Naive thymus-derived CD4-positive, alpha-beta T cell (primary cell): ENCODE measurements at regions not wholly inside any gene's neighbourhood (a gene's known extent, or its start where the extent isn't known, plus 50 kb on each side); places are given as distances from the start of the nearest gene placed in this dataset.

Experiments
- ATAC-seq: fragments of 150-1000 bp; cut with Tn5 transposase; 2 replicates; pipeline ENCODE4 v1.10.0; 2021; ENCODE audit warnings: mild to moderate bottlenecking, moderate library complexity
- CTCF ChIA-PET: fragments of 350-600 bp; sonication (Branson Sonifier 250); formaldehyde crosslinking; loops from one replicate; lab custom pipeline; 2021; ENCODE audit warnings: antibody characterized with exemption; lab: Charles Lee
- POLR2A ChIA-PET: fragments of 350-600 bp; sonication (Branson Sonifier 250); formaldehyde crosslinking; loops from one replicate; lab custom pipeline; 2021; ENCODE audit warnings: antibody characterized with exemption, inconsistent platforms; lab: Charles Lee
- DNase-seq, 9 donors: peaks; one replicate each; pipeline versions ENCODE4 v3.0.0 to v3.0.0-alpha.2; 2020 to 2022; ENCODE audit warnings: mixed read lengths in 1 of 9
- H3K27ac ChIP-seq: one replicate; pipeline ENCODE4 v1.7.0; 2013; ENCODE audit warnings: mild to moderate bottlenecking, low read depth, low read length, moderate library complexity
- H3K27me3 ChIP-seq, 2 donors: one replicate each; pipeline ENCODE4 v1.7.0; 2013; ENCODE audit warnings: low read length in 2 of 2, mild to moderate bottlenecking in 2 of 2, moderate library complexity in 2 of 2; ENCODE audit not compliant: control insufficient read depth in 2 of 2, insufficient read depth in 2 of 2
- H3K36me3 ChIP-seq, 3 experiments: 1 replicate in 2 of 3; 2 replicates in 1 of 3; pipeline ENCODE4 v1.7.0; 2013; ENCODE audit warnings: low read length in 3 of 3, mild to moderate bottlenecking in 3 of 3, moderate library complexity in 1 of 3; ENCODE audit not compliant: insufficient read depth in 3 of 3, control insufficient read depth in 2 of 3
- H3K4me1 ChIP-seq, 2 donors: one replicate each; pipeline ENCODE4 v1.7.0; 2013; ENCODE audit warnings: low read length in 2 of 2, mild to moderate bottlenecking in 2 of 2, moderate library complexity in 1 of 2; ENCODE audit not compliant: control insufficient read depth in 2 of 2, insufficient read depth in 2 of 2
- H3K4me3 ChIP-seq: 2 replicates; pipeline ENCODE4 v1.7.0; 2013; ENCODE audit warnings: mild to moderate bottlenecking, low read length
- H3K9me3 ChIP-seq, 3 experiments: 1 replicate in 2 of 3; 2 replicates in 1 of 3; pipeline ENCODE4 v1.7.0; 2013; ENCODE audit warnings: low read length in 3 of 3; ENCODE audit not compliant: control insufficient read depth in 2 of 3
- H3K27ac Mint-ChIP-seq, 9 donors: one replicate each; pipeline ENCODE4 v1.8.0; 2020 to 2022; ENCODE audit warnings: mixed read lengths in 9 of 9, mild to moderate bottlenecking in 8 of 9, moderate library complexity in 5 of 9, inconsistent platforms in 2 of 9
- H3K27me3 Mint-ChIP-seq, 5 donors: one replicate each; pipeline ENCODE4 v1.8.0; 2021 to 2022; ENCODE audit warnings: mixed read lengths in 5 of 5, mild to moderate bottlenecking in 1 of 5
- H3K36me3 Mint-ChIP-seq, 5 donors: one replicate each; pipeline ENCODE4 v1.8.0; 2020 to 2022; ENCODE audit warnings: mixed read lengths in 5 of 5, mild to moderate bottlenecking in 3 of 5, inconsistent platforms in 1 of 5
- H3K4me1 Mint-ChIP-seq, 7 donors: one replicate each; pipeline ENCODE4 v1.8.0; 2020 to 2022; ENCODE audit warnings: mixed read lengths in 7 of 7, mild to moderate bottlenecking in 3 of 7, inconsistent platforms in 1 of 7
- H3K4me3 Mint-ChIP-seq, 10 donors: one replicate each; pipeline ENCODE4 v1.8.0; 2020 to 2022; ENCODE audit warnings: mild to moderate bottlenecking in 10 of 10, mixed read lengths in 10 of 10, moderate library complexity in 6 of 10, inconsistent platforms in 2 of 10
- H3K9me3 Mint-ChIP-seq, 11 donors: one replicate each; pipeline ENCODE4 v1.8.0; 2020 to 2022; ENCODE audit warnings: mixed read lengths in 11 of 11, mild to moderate bottlenecking in 4 of 11, inconsistent platforms in 1 of 11, moderate library complexity in 1 of 11
- intact Hi-C, 2 donors: fragments of 100-400 bp; cut with micrococcal nuclease; formaldehyde crosslinking; loops; one replicate each; pipeline ENCODE4 v1.15.1; 2023

- CTCF ChIA-PET, result no interaction called here
- Histone ChIP-seq H3K4me1 (no peaks in the 10 kb centered on the region), H3K27me3 (no peaks in the 10 kb centered on the region), H3K27ac (no peak overlapping the region), H3K9me3 (no peaks in the 10 kb centered on the region), H3K4me3 (no peak overlapping the region), H3K36me3 (no peaks in the 10 kb centered on the region)
- Mint-ChIP-seq H3K9me3 (no peaks in the 10 kb centered on the region), H3K36me3 (no peaks in the 10 kb centered on the region), H3K4me3 (no peak overlapping the region), H3K27me3 (peaks cover 5 to 18% (median 14%) of the 10 kb centered on the region in 5 donors), H3K4me1 (no peaks in the 10 kb centered on the region), H3K27ac (no peak overlapping the region)
- DNase-seq (no peak), ATAC-seq (no peak)
- POLR2A ChIA-PET, result no interaction called here
- intact Hi-C loops, result no loop called here
Measured at GRCh38 chr15:91790836-91791235, 62.7 kb upstream of the SLCO3A1 start.

- H3K4me3 ChIP-seq, result no peak overlapping the region
- ChIA-PET POLR2A (no interaction called here), CTCF (no interaction called here)
- no peaks in the 10 kb centered on the region for H3K4me1 ChIP-seq
- DNase-seq (no peak), ATAC-seq (no peak)
- no peaks in the 10 kb centered on the region for H3K27me3 ChIP-seq
- no peak overlapping the region for H3K27ac ChIP-seq
- no peak overlapping the region for H3K4me3 Mint-ChIP-seq
- H3K9me3 ChIP-seq, result no peaks in the 10 kb centered on the region
- no peaks in the 10 kb centered on the region for H3K36me3 ChIP-seq
- no peak overlapping the region for H3K27ac Mint-ChIP-seq
- intact Hi-C loops, result no loop called here
- peaks cover 0 to 19% (median 18%) of the 10 kb centered on the region in 5 donors for H3K27me3 Mint-ChIP-seq
- no peaks in the 10 kb centered on the region for H3K36me3 Mint-ChIP-seq
- H3K4me1 Mint-ChIP-seq, result no peaks in the 10 kb centered on the region
- no peaks in the 10 kb centered on the region for H3K9me3 Mint-ChIP-seq
Measured at GRCh38 chr15:91793771-91794170, 59.7 kb upstream of the SLCO3A1 start.

GRCh38 chr15:91795235-91795634 lies 58.3 kb upstream of the SLCO3A1 start:
- H3K36me3 ChIP-seq, result no peaks in the 10 kb centered on the region
- DNase-seq (no peak), ATAC-seq (no peak)
- H3K27me3 ChIP-seq, result no peaks in the 10 kb centered on the region
- no peaks in the 10 kb centered on the region for H3K36me3 Mint-ChIP-seq
- intact Hi-C loops, result no loop called here
- H3K4me1 ChIP-seq, result no peaks in the 10 kb centered on the region
- H3K9me3 Mint-ChIP-seq, result no peaks in the 10 kb centered on the region
- H3K27ac Mint-ChIP-seq, result no peak overlapping the region
- H3K4me1 Mint-ChIP-seq, result no peaks in the 10 kb centered on the region
- no peak overlapping the region for H3K27ac ChIP-seq
- ChIA-PET CTCF (no interaction called here), POLR2A (no interaction called here)
- no peak overlapping the region for H3K4me3 ChIP-seq
- H3K4me3 Mint-ChIP-seq, result no peak overlapping the region
- H3K27me3 Mint-ChIP-seq, result peaks cover under 1 to 21% (median 13%) of the 10 kb centered on the region in 5 donors
- H3K9me3 ChIP-seq, result no peaks in the 10 kb centered on the region

- ChIA-PET CTCF (no interaction called here), POLR2A (interaction anchor here (0.6 kb wide), 1 partner anchor 87 kb away, joined by 3 read pairs; no protein-coding TSS in a partner anchor)
- Histone ChIP-seq H3K27ac (no peak overlapping the region), H3K36me3 (no peaks in the 10 kb centered on the region), H3K4me3 (no peak overlapping the region), H3K27me3 (no peaks in the 10 kb centered on the region), H3K4me1 (no peaks in the 10 kb centered on the region), H3K9me3 (no peaks in the 10 kb centered on the region)
- Mint-ChIP-seq H3K27ac (no peak overlapping the region), H3K9me3 (no peaks in the 10 kb centered on the region), H3K27me3 (peaks cover 5 to 16% (median 9%) of the 10 kb centered on the region in 5 donors), H3K4me3 (no peak overlapping the region), H3K4me1 (peaks cover 0 to 1% (median 0%) of the 10 kb centered on the region in 7 donors), H3K36me3 (no peaks in the 10 kb centered on the region)
- intact Hi-C loops, result no loop called here
- ATAC-seq, result no peak
- no peak for DNase-seq
Measured at GRCh38 chr15:91801836-91802534, 51.5 kb upstream of the SLCO3A1 start.

- ChIA-PET CTCF (interaction anchor here (0.6 kb wide), 1 partner anchor 278 kb away, joined by 3 read pairs; no protein-coding TSS in a partner anchor), POLR2A (no interaction called here)
- no peaks in the 10 kb centered on the region for H3K36me3 Mint-ChIP-seq
- H3K4me1 ChIP-seq, result no peaks in the 10 kb centered on the region
- H3K4me3 ChIP-seq, result no peak overlapping the region
- intact Hi-C loops, result no loop called here
- DNase-seq (no peak), ATAC-seq (no peak)
- H3K4me1 Mint-ChIP-seq, result peaks cover 0 to 1% (median 0%) of the 10 kb centered on the region in 7 donors
- H3K27ac Mint-ChIP-seq, result peak overlapping the region in 1 of 9 donors; percentile 81
- peaks cover 7 to 18% (median 11%) of the 10 kb centered on the region in 5 donors for H3K27me3 Mint-ChIP-seq
- H3K9me3 ChIP-seq, result no peaks in the 10 kb centered on the region
- no peaks in the 10 kb centered on the region for H3K9me3 Mint-ChIP-seq
- H3K36me3 ChIP-seq, result no peaks in the 10 kb centered on the region
- H3K4me3 Mint-ChIP-seq, result no peak overlapping the region
- no peaks in the 10 kb centered on the region for H3K27me3 ChIP-seq
- H3K27ac ChIP-seq, result no peak overlapping the region
Measured at GRCh38 chr15:91803260-91803659, 50.2 kb upstream of the SLCO3A1 start.
